HG02623 (cell line): ENCODE measurements at regions not wholly inside any gene's neighbourhood (a gene's known extent, or its start where the extent isn't known, plus 50 kb on each side); places are given as distances from the start of the nearest gene placed in this dataset.
A peak's percentile ranks its signal among the peaks of the same experiment; 100 is the strongest.

Experiments used
- ATAC-seq: cut with Tn5 transposase; IDR thresholded peaks from one replicate; pipeline ENCODE4 v1.9.1; 2021; ENCODE audit warnings: moderate library complexity; ENCODE audit not compliant: unreplicated experiment

- ATAC-seq = no peak
Measured at GRCh38 chr4:20302336-20302735, 50.6 kb downstream of the SLIT2 start.

DNA sequence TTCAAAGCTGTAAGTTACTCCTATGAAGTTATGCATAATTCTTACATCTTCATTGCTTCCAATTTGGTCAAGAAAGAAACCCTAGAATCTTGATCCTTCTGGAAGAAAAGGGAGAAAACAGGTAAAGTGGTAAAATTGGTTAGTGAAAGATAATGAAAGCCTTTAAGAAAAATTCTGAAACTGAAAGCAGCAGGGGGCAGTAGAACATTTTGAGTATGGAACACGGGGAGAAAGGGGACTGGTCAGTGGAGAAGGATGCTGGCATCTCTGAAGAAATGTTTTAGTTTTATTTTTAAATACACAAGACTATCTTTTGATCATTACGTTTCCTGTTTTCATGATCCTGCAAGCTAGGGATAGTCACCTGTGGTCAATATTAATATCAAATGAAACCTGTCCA, 54.3 kb downstream of the SLIT2 start:
- no peak for ATAC-seq

DNA sequence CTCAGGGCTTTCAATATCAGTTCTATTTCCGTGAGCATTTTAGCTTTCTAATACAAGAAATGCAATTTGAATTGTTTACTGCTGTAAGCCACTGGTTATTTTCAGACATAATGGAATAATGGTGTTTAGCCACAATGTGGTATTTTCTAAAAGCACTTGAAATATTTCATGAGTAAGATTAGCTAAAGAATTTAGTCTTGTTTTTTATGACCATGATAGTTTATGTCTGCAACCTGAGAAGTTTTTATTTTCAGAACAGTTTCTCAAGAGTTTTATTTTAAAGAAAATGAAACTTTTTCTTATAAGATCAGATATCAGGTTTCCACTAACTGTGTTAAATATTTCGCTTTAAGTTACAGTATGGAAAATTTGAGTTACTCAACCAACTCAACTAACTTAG, 60.2 kb downstream of the SLIT2 start:
- ATAC-seq = no peak

GRCh38 chr4:20313237-20314030, 61.7 kb downstream of the SLIT2 start:
- ATAC-seq = peak; percentile 82

- ATAC-seq = no peak
Measured at GRCh38 chr4:20317424-20317985, 65.8 kb downstream of the SLIT2 start.

- ATAC-seq = no peak
Measured at GRCh38 chr4:20318001-20318908, 66.5 kb downstream of the SLIT2 start.

DNA sequence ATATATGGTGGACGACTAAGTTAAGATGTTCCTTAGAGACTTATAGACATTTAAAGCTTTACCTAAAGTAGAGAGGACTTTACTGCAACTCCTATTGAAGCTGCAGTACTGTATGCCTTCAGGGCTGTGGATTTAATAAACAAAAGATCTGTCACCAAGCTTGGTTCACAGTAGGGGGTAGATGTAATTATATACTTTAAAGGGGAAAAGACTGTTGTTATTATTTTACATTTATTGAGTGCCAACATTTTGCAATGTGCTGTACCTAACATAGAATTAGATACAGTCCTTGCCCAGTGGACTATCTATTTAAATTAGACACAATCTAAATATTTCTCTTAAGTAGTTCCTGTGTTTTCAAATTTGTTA, 67.2 kb downstream of the SLIT2 start:
- no peak for ATAC-seq

- ATAC-seq = no peak
Measured at GRCh38 chr4:20319825-20320612, 68.3 kb downstream of the SLIT2 start.

GRCh38 chr4:20323991-20324390, 72.3 kb downstream of the SLIT2 start:
- no peak for ATAC-seq

GRCh38 chr4:20326460-20326859, 74.8 kb downstream of the SLIT2 start:
- ATAC-seq = no peak

DNA sequence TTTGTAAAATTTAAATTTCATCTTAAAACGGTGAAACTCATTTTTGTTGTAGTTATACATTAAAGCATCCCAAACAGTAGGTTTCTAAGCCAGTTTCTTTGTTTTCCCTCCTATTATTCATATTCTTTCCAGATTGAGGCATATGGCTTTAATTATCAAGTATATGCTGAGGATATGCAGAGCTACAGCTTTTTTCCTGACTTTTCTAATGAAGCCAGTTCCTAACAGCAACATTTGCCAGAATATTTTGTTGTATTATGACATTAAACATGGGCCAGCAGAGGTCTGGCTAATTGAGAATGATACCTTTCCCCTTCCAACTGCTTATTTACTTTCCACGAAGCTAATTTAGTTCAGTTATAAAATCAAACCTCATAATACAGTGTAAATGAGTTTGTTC, 75.3 kb downstream of the SLIT2 start:
- no peak for ATAC-seq

- ATAC-seq = no peak
Measured at GRCh38 chr4:20327808-20328207, 76.1 kb downstream of the SLIT2 start.

- no peak for ATAC-seq
Measured at GRCh38 chr4:20331642-20332041, 79.9 kb downstream of the SLIT2 start.

- ATAC-seq = no peak
Measured at GRCh38 chr4:20333141-20333715, 81.5 kb downstream of the SLIT2 start.

DNA sequence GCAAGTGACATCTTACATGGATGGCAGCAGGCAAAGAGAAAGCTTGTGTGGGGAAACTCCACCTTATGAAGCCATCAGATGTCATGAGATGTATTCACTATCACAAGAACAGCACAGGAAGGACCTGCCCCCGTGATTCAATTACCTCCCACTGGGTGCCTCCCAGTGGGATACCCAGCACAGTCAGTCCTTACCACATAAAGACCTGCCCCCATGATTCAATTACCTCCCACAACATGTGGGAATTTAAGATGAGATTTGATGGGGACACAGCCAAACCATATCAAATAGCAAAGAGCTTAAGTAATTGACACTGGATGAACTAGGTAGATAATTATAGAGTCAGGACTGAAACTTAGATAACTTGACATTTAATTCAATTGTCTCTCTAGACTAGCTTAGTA, 85.6 kb downstream of the SLIT2 start:
- no peak for ATAC-seq

- no peak for ATAC-seq
Measured at GRCh38 chr4:20338841-20339240, 87.1 kb downstream of the SLIT2 start.

DNA sequence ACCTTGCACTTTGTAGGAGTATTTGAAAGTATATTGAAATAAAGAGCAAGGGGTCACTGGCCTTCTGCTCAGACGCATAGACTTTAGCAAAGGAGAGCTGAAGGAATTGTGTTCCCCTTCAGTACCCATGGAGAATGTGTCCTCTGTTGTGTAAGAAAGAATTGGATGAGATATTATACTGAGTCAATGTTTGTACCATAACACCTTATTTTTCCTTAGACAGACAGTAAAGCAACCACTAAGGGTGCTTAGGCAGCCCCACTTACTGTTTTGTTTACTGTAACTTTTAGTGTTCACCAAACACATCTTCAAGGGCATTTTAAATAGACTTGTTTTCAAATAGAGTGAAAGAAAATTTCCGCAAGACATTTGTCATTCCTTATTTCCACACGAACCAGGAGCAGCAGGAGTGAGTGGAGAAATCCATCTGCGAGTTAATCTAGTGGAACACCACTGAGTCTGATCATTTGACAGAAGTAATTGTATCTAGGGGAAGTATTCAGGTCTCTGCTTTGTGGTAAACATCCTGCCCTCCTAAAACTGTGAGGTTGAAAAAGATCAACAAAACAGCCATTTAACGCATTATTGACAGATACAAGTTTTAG, 89.5 kb downstream of the SLIT2 start:
- no peak for ATAC-seq

DNA sequence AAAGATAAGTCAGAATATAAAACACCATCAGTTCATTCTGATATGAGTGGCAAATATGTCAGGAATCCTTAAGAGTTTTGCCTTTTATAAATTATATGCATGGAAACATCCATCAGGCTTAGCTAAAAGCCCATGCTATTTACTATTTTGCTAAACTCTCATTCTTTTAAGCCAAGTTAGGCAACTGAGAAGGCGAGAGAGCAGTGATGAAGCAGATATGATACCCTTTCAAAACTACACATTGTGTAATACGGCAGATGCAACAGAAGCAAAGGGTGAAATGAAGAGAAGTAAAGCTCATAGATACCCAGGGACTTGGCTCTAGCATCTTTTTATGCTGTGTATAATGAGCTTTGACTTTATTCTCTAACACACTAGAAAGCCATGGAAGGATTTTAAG, 95.8 kb downstream of the SLIT2 start:
- ATAC-seq = no peak

- no peak for ATAC-seq
Measured at GRCh38 chr4:20348411-20348810, 96.7 kb downstream of the SLIT2 start.
